ENCODE measurements at regions not wholly inside any gene's neighbourhood (a gene's known extent, or its start where the extent isn't known, plus 50 kb on each side); places are given as distances from the start of the nearest gene placed in this dataset.

GRCh38 chr12:39186744-39187143, 256.2 kb downstream of the KIF21A start:
- no peak overlapping the region for H3K27ac ChIP-seq (ENCODE audit: insufficient read depth, low read depth, low read length, poor library complexity, severe bottlenecking)
- no peaks in the 10 kb centered on the region for H3K4me1 ChIP-seq (ENCODE audit: control insufficient read depth, insufficient read depth, low read length)
- 93 to 95% methylated on average over 11 of the region's 11 CpGs for WGBS, 2 experiments
- H3K9me3 ChIP-seq (ENCODE audit: control insufficient read depth, low read length): no peaks in the 10 kb centered on the region
- H3K4me3 ChIP-seq (ENCODE audit: insufficient read depth, low read depth, low read length): no peak overlapping the region
- H3K36me3 ChIP-seq (ENCODE audit: control insufficient read depth, insufficient read depth, low read length): no peaks in the 10 kb centered on the region
- H3K27me3 ChIP-seq (ENCODE audit: control insufficient read depth, insufficient read depth, low read length, poor library complexity, severe bottlenecking): no peaks in the 10 kb centered on the region

GRCh38 chr12:39178837-39179236, 264.1 kb downstream of the KIF21A start:
- Histone ChIP-seq H3K4me3 (ENCODE audit: insufficient read depth, low read depth, low read length) (no peak overlapping the region), H3K4me1 (ENCODE audit: control insufficient read depth, insufficient read depth, low read length) (no peaks in the 10 kb centered on the region), H3K9me3 (ENCODE audit: control insufficient read depth, low read length) (no peaks in the 10 kb centered on the region), H3K27ac (ENCODE audit: insufficient read depth, low read depth, low read length, poor library complexity, severe bottlenecking) (no peak overlapping the region), H3K27me3 (ENCODE audit: control insufficient read depth, insufficient read depth, low read length, poor library complexity, severe bottlenecking) (no peaks in the 10 kb centered on the region), H3K36me3 (ENCODE audit: control insufficient read depth, insufficient read depth, low read length) (no peaks in the 10 kb centered on the region)
- no CpG with 5 or more reads among the region's 1 CpG for WGBS, 2 experiments

- Histone ChIP-seq H3K4me1 (ENCODE audit: control insufficient read depth, insufficient read depth, low read length) (no peaks in the 10 kb centered on the region), H3K27me3 (ENCODE audit: control insufficient read depth, insufficient read depth, low read length, poor library complexity, severe bottlenecking) (no peaks in the 10 kb centered on the region), H3K4me3 (ENCODE audit: insufficient read depth, low read depth, low read length) (no peak overlapping the region), H3K36me3 (ENCODE audit: control insufficient read depth, insufficient read depth, low read length) (no peaks in the 10 kb centered on the region), H3K9me3 (ENCODE audit: control insufficient read depth, low read length) (no peaks in the 10 kb centered on the region), H3K27ac (ENCODE audit: insufficient read depth, low read depth, low read length, poor library complexity, severe bottlenecking) (no peak overlapping the region)
Observed at GRCh38 chr12:39176356-39176755, 266.6 kb downstream of the KIF21A start.

- Histone ChIP-seq H3K36me3 (ENCODE audit: control insufficient read depth, insufficient read depth, low read length) (no peaks in the 10 kb centered on the region), H3K4me3 (ENCODE audit: insufficient read depth, low read depth, low read length) (no peak overlapping the region), H3K9me3 (ENCODE audit: control insufficient read depth, low read length) (no peaks in the 10 kb centered on the region), H3K27me3 (ENCODE audit: control insufficient read depth, insufficient read depth, low read length, poor library complexity, severe bottlenecking) (no peaks in the 10 kb centered on the region), H3K4me1 (ENCODE audit: control insufficient read depth, insufficient read depth, low read length) (no peaks in the 10 kb centered on the region), H3K27ac (ENCODE audit: insufficient read depth, low read depth, low read length, poor library complexity, severe bottlenecking) (no peak overlapping the region)
- WGBS, 2 experiments: 80 to 81% methylated on average over 1 to 2 of the region's 2 CpGs
Observed at GRCh38 chr12:39173726-39174125, 268.3 kb upstream of the CPNE8 start.

GRCh38 chr12:39165338-39165737, 259.9 kb upstream of the CPNE8 start:
- no peak overlapping the region for H3K27ac ChIP-seq (ENCODE audit: insufficient read depth, low read depth, low read length, poor library complexity, severe bottlenecking)
- no peaks in the 10 kb centered on the region for H3K27me3 ChIP-seq (ENCODE audit: control insufficient read depth, insufficient read depth, low read length, poor library complexity, severe bottlenecking)
- no peaks in the 10 kb centered on the region for H3K36me3 ChIP-seq (ENCODE audit: control insufficient read depth, insufficient read depth, low read length)
- no peaks in the 10 kb centered on the region for H3K4me1 ChIP-seq (ENCODE audit: control insufficient read depth, insufficient read depth, low read length)
- H3K9me3 ChIP-seq (ENCODE audit: control insufficient read depth, low read length): no peaks in the 10 kb centered on the region
- no peak overlapping the region for H3K4me3 ChIP-seq (ENCODE audit: insufficient read depth, low read depth, low read length)

- WGBS, 2 experiments: 86 to 98% methylated on average over 3 to 4 of the region's 4 CpGs
- Histone ChIP-seq H3K36me3 (ENCODE audit: control insufficient read depth, insufficient read depth, low read length) (no peaks in the 10 kb centered on the region), H3K4me1 (ENCODE audit: control insufficient read depth, insufficient read depth, low read length) (no peaks in the 10 kb centered on the region), H3K27ac (ENCODE audit: insufficient read depth, low read depth, low read length, poor library complexity, severe bottlenecking) (no peak overlapping the region), H3K4me3 (ENCODE audit: insufficient read depth, low read depth, low read length) (no peak overlapping the region), H3K27me3 (ENCODE audit: control insufficient read depth, insufficient read depth, low read length, poor library complexity, severe bottlenecking) (no peaks in the 10 kb centered on the region), H3K9me3 (ENCODE audit: control insufficient read depth, low read length) (no peaks in the 10 kb centered on the region)
Observed at GRCh38 chr12:39161465-39162085, 256.2 kb upstream of the CPNE8 start.

GRCh38 chr12:39157696-39158342, 252.4 kb upstream of the CPNE8 start:
- H3K4me1 ChIP-seq (ENCODE audit: control insufficient read depth, insufficient read depth, low read length): no peaks in the 10 kb centered on the region
- no peak overlapping the region for H3K27ac ChIP-seq (ENCODE audit: insufficient read depth, low read depth, low read length, poor library complexity, severe bottlenecking)
- 93 to 96% methylated on average over 5 of the region's 5 CpGs for WGBS, 2 experiments
- H3K27me3 ChIP-seq (ENCODE audit: control insufficient read depth, insufficient read depth, low read length, poor library complexity, severe bottlenecking): no peaks in the 10 kb centered on the region
- H3K4me3 ChIP-seq (ENCODE audit: insufficient read depth, low read depth, low read length): no peak overlapping the region
- no peaks in the 10 kb centered on the region for H3K36me3 ChIP-seq (ENCODE audit: control insufficient read depth, insufficient read depth, low read length)
- H3K9me3 ChIP-seq (ENCODE audit: control insufficient read depth, low read length): no peaks in the 10 kb centered on the region

- peak overlapping the region; percentile 11 for H3K4me3 ChIP-seq (ENCODE audit: insufficient read depth, low read depth, low read length)
- no peaks in the 10 kb centered on the region for H3K4me1 ChIP-seq (ENCODE audit: control insufficient read depth, insufficient read depth, low read length)
- no peaks in the 10 kb centered on the region for H3K36me3 ChIP-seq (ENCODE audit: control insufficient read depth, insufficient read depth, low read length)
- H3K27ac ChIP-seq (ENCODE audit: insufficient read depth, low read depth, low read length, poor library complexity, severe bottlenecking): no peak overlapping the region
- peaks cover 20% of the 10 kb centered on the region for H3K27me3 ChIP-seq (ENCODE audit: control insufficient read depth, insufficient read depth, low read length, poor library complexity, severe bottlenecking)
- 43 to 47% methylated on average over 66 to 70 of the region's 70 CpGs for WGBS, 2 experiments
- no peaks in the 10 kb centered on the region for H3K9me3 ChIP-seq (ENCODE audit: control insufficient read depth, low read length)
Observed at GRCh38 chr12:39145175-39145999, 240.0 kb upstream of the CPNE8 start.

- no peak overlapping the region for H3K27ac ChIP-seq (ENCODE audit: insufficient read depth, low read depth, low read length, poor library complexity, severe bottlenecking)
- H3K4me3 ChIP-seq (ENCODE audit: insufficient read depth, low read depth, low read length): no peak overlapping the region
- 86% methylated on average over 41 of the region's 41 CpGs for WGBS, 2 experiments
- H3K4me1 ChIP-seq (ENCODE audit: control insufficient read depth, insufficient read depth, low read length): no peaks in the 10 kb centered on the region
- H3K27me3 ChIP-seq (ENCODE audit: control insufficient read depth, insufficient read depth, low read length, poor library complexity, severe bottlenecking): peaks cover 20% of the 10 kb centered on the region
- H3K36me3 ChIP-seq (ENCODE audit: control insufficient read depth, insufficient read depth, low read length): no peaks in the 10 kb centered on the region
- no peaks in the 10 kb centered on the region for H3K9me3 ChIP-seq (ENCODE audit: control insufficient read depth, low read length)
Observed at GRCh38 chr12:39144613-39145061, 239.2 kb upstream of the CPNE8 start.

- Histone ChIP-seq H3K9me3 (ENCODE audit: control insufficient read depth, low read length) (no peaks in the 10 kb centered on the region), H3K27me3 (ENCODE audit: control insufficient read depth, insufficient read depth, low read length, poor library complexity, severe bottlenecking) (no peaks in the 10 kb centered on the region), H3K4me3 (ENCODE audit: insufficient read depth, low read depth, low read length) (no peak overlapping the region), H3K36me3 (ENCODE audit: control insufficient read depth, insufficient read depth, low read length) (no peaks in the 10 kb centered on the region), H3K4me1 (ENCODE audit: control insufficient read depth, insufficient read depth, low read length) (peaks cover 6% of the 10 kb centered on the region), H3K27ac (ENCODE audit: insufficient read depth, low read depth, low read length, poor library complexity, severe bottlenecking) (no peak overlapping the region)
- WGBS, 2 experiments: 64 to 88% methylated on average over 2 to 4 of the region's 4 CpGs
Observed at GRCh38 chr12:39138268-39138667, 232.9 kb upstream of the CPNE8 start.

Data from ectodermal cell (in vitro differentiated cells).